ENCODE measurements at regions not wholly inside any gene's neighbourhood (a gene's known extent, or its start where the extent isn't known, plus 50 kb on each side); places are given as distances from the start of the nearest gene placed in this dataset.

DNA sequence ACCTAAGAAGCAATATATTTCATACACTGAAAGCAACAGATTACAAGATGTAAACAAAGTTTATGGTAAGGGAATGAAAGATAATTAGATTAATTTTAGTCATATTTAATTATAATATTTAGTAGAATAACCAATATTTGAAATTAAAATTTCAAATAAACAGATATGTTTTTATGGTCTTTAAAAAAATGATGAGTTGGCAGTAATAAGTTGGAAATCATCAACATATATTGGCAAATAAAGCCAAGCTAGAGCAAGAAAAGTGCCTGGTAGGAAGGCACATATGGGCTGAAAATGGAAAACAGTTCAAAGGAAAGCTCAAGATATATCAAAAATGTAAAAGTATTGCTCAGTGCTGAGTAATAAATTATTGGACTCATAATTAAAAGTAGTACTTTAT lies 1274.0 kb downstream of the AMY1C start:
- Histone ChIP-seq H3K36me3 (no peaks in the 10 kb centered on the region), H3K27ac (no peak overlapping the region), H3K4me1 (ENCODE audit: control insufficient read depth in 1 of 2, low read depth in 2 of 2) (no peaks in the 10 kb centered on the region), H3K9me3 (no peaks in the 10 kb centered on the region), H3K27me3 (replicated peaks; ENCODE audit: insufficient read depth) (no peaks in the 10 kb centered on the region), H3K4me3 (no peak overlapping the region)
- no peak for ATAC-seq (ENCODE audit: insufficient number of reproducible peaks, low FRiP score, low read depth)
- TF ChIP-seq CTCF (IDR thresholded peaks at IDR 0.05), result no peak
- no peak for DNase-seq (ENCODE audit: low spot score)

DNA sequence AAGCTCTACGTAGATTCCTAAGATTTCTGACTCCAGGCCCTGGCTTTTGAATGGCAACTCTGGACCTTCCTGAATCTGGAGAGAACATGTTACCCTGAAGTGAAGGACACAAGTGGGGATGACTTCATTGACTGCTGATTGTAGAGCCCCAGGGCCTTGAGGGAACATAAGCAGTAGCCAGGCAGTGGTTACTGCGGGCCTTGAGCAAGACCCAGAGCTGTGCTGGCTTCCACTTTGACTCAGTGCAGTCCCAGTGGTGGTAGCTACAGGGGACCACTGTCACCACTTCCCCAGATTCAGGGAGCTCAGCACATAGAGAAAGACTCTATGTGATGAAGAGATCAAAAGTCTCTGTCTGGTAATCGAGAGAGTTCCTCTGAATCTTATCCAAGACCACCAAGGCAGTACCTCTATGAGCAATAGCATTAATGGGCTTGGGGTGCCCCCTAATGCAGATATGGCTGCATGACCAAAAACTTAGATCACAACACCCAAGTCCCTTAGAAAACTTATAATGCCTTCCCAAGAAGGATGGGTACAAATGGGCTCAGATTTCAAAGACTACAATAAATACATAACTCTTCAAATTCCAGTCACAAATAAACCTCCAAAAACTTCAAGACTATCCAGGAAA lies 1278.3 kb downstream of the AMY1C start:
- Histone ChIP-seq H3K27me3 (replicated peaks; ENCODE audit: insufficient read depth) (no peaks in the 10 kb centered on the region), H3K9me3 (no peaks in the 10 kb centered on the region), H3K4me3 (no peak overlapping the region), H3K27ac (no peak overlapping the region), H3K36me3 (no peaks in the 10 kb centered on the region), H3K4me1 (ENCODE audit: control insufficient read depth in 1 of 2, low read depth in 2 of 2) (no peaks in the 10 kb centered on the region)
- no peak for ATAC-seq (ENCODE audit: insufficient number of reproducible peaks, low FRiP score, low read depth)
- TF ChIP-seq CTCF (IDR thresholded peaks at IDR 0.05), result no peak
- DNase-seq (ENCODE audit: low spot score), result no peak

GRCh38 chr1:105072446-105072845 lies 1322.7 kb downstream of the AMY1C start:
- DNase-seq (ENCODE audit: low spot score), result no peak
- no peak overlapping the region for H3K4me3 ChIP-seq
- H3K4me1 ChIP-seq (ENCODE audit: control insufficient read depth in 1 of 2, low read depth in 2 of 2), result no peaks in the 10 kb centered on the region
- H3K27ac ChIP-seq, result no peak overlapping the region
- H3K27me3 ChIP-seq (replicated peaks; ENCODE audit: insufficient read depth), result no peaks in the 10 kb centered on the region
- no peaks in the 10 kb centered on the region for H3K36me3 ChIP-seq
- TF ChIP-seq CTCF (IDR thresholded peaks at IDR 0.05), result no peak
- ATAC-seq (ENCODE audit: insufficient number of reproducible peaks, low FRiP score, low read depth), result no peak
- no peaks in the 10 kb centered on the region for H3K9me3 ChIP-seq

DNA sequence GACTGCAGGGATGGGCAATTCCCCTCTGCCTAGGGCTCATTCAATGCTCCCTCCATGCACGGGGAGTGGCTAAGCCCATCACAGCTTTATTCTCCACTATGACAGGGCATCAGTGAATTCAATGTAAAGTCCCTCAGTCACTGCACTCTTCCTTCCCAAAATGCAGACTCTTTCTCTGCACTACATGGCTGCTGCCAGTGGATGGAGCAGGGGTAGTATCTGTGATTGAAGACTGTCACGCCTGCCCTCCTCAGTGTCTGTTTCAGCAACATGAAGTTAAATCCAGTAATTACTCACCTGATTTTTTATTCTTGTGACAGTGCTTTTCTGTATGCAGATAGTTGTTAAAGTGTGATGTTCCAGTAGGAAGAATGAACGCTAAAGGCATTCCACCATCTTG lies 1323.2 kb downstream of the AMY1C start:
- DNase-seq (ENCODE audit: low spot score) (no peak), ATAC-seq (ENCODE audit: insufficient number of reproducible peaks, low FRiP score, low read depth) (no peak)
- no peaks in the 10 kb centered on the region for H3K4me1 ChIP-seq (ENCODE audit: control insufficient read depth in 1 of 2, low read depth in 2 of 2)
- H3K27me3 ChIP-seq (replicated peaks; ENCODE audit: insufficient read depth), result no peaks in the 10 kb centered on the region
- no peaks in the 10 kb centered on the region for H3K9me3 ChIP-seq
- H3K4me3 ChIP-seq, result no peak overlapping the region
- no peak overlapping the region for H3K27ac ChIP-seq
- no peaks in the 10 kb centered on the region for H3K36me3 ChIP-seq
- no peak for TF ChIP-seq CTCF (IDR thresholded peaks at IDR 0.05)

- Histone ChIP-seq H3K27ac (no peak overlapping the region), H3K27me3 (replicated peaks; ENCODE audit: insufficient read depth) (no peaks in the 10 kb centered on the region), H3K4me1 (ENCODE audit: control insufficient read depth in 1 of 2, low read depth in 2 of 2) (no peaks in the 10 kb centered on the region), H3K9me3 (no peaks in the 10 kb centered on the region), H3K36me3 (no peaks in the 10 kb centered on the region), H3K4me3 (no peak overlapping the region)
- no peak for TF ChIP-seq CTCF (IDR thresholded peaks at IDR 0.05)
- no peak for ATAC-seq (ENCODE audit: insufficient number of reproducible peaks, low FRiP score, low read depth)
- no peak for DNase-seq (ENCODE audit: low spot score)
Measured at GRCh38 chr1:105073660-105074059, 1324.0 kb downstream of the AMY1C start.

Measured in thoracic aorta (tissue), 2 donors.